GM18873 (cell line): ENCODE measurements at regions not wholly inside any gene's neighbourhood (a gene's known extent, or its start where the extent isn't known, plus 50 kb on each side); places are given as distances from the start of the nearest gene placed in this dataset.

Source experiments
- ATAC-seq: cut with Tn5 transposase; IDR thresholded peaks from one replicate; pipeline ENCODE4 v1.9.1; 2021; ENCODE audit warnings: mild to moderate bottlenecking, moderate library complexity, moderate number of reproducible peaks; ENCODE audit not compliant: unreplicated experiment, low FRiP score

DNA sequence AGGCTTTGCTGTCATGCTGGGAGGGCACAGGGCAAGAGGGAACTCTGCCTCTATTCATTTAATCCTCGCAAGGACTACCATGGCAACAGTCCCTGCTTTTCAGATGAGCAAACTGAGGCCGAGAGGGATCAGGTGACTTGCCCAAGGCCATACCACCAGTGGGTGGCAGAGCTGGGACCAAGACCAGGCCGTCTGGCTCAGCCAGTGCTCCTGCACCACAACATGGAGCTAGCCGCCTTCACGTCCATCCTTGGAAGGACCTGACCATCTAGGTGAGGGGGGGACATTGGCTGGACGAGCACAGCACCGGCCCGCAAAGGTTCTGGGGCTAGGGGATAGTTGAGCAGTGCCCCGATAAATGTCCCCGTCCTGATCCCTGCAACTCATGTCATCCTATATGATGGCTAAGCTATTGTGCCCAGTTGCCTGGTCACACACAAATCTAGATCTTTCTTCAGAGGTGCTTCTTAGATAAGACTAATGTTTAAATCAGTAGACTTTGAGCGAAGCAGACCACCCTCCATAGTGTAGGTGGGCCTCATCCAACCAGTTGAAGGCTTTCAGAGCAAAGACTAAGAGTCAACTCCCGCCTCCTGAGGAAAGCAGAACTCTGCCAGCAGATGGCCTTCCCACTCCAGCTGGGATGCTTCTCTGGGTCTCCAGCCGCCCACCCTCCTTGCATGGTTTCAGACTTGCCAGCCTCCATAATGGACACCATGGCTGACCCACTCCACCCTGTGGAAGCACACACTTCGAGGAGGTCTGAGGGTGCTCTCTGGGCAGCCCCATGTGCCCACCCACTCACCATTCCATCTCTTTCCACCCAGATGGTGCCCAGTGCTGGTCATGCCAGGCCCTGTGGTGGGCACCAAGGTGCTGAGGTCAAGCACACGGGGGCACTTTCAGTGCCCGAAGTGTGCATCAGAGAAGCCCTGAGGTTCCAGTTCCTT, 214.8 kb upstream of the RAB6C start:
- ATAC-seq = no peak

DNA sequence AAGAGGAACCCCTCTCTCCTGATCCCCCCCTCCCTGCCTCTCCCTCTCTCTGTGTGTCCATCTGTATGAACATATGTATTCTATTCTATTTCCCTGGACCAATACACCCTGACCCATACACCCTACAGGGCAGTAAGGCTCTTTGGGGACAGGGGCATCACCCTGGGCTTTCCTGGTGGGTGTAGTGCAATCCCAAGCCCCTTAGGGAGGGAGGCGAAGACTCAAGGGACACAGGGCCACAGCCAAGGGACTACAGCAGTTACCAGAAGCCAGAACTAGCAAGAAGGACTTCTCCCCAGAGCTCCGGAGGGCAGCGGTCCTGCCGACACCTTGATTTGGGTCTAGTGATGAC, 214.2 kb upstream of the RAB6C start:
- ATAC-seq = no peak

DNA sequence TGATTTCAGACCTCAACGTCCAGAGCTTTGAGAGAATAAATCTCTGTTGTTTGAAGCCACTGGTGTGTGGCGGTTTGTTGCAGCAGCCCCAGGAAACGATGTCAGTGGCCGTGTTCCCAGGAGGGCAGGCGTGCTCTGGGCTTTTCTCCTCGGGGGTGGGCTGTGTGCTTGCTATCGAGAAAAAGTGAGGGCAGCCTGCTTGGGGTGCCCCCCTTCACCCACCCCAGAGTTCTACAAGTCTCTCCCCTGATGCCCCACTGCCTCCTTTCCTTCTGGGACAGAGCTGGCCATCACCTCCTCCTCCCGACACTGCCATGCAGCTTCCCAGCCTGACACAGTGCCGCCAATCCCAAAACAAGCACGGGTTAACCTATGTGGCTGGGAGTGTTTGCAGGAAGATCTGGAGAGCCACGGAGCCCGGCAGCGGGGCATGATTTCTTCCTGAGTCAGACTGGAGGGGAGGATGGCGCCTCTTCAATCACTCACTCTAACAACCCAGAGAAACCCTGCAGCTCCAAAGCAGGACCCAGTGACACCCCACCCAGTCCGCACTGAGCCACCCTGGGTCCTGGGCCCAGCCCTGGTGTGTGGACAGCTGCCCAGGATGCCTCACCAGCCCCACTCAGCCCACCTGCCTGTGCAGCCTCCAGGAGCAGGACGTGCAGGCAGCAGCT, 213.7 kb upstream of the RAB6C start:
- ATAC-seq = no peak

DNA sequence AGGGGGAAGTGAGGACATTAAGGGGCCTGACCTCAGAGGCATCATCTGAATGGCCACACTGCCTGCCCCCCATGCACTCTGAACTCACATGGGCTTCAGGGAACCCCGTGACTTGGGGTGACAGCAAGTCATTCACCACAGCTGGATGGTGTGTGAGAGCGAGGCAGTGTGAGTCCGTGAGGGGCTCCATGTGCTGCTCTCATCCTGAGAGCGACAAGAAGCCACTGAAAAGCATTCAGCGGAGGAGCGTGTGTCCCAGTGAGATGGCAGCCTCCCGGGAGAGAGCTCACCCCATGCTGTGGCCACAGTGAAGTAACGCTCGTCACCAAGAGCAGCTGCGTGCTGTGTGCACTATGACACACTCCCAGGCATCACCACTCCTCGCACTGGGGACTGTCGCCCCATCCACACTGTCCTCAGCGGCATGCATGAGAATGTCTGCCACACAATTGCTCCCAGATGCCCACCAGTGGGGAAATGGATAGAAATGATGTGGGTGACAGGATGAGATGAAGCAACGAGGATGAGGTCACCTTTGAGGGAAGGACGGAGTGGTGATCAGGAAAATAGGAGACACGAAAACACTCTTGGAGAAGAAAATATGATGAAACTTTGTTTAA, 213.0 kb upstream of the RAB6C start:
- no peak for ATAC-seq

DNA sequence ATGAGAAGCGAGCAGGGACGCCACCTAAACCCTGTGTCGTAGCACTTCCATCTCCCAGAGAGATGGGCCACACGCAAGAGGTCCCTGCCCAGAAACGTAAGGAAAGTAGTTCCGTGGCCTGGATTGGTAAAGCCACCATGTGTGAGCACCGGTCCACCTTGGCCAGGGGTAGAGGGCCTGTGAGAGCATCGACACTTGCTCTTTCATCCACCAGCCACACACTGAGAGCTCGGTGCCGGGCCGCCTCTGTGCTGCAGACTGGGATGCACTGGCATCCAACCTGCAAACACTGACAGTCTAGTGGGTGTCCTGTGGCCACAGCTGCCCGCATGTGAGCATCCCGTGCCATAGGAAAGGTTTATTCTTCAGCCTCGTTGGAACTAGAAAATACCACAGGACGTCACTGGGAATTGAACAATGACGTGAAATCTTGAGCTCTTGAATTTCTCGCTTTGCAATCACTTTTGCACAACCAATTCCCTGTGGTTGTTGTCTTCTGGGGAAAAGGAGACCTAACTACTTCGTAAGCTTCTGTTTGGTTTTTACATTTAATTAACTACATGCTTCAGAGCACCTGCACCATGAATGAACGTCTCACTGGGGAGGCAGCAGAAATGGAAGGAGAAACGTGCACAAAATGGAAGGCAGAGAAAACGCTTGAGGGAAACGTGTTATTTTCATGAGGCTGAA, 212.0 kb upstream of the RAB6C start:
- no peak for ATAC-seq

DNA sequence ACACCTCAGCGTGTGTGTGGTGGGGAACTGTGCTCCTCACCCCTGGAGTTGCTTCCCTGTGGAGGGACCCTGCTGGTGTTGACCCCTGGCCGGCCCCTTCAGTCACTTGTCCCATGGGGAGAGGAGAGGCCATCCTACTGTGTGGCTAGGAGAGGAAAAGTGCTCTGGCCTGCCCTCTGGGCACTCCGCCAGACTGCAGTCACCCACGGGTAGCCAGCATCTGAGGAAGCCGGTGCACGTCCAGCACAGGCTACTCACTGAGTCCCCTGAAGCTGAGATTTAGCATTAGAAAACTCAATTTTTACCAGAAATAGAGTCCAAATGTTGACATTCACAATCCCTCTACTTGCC, 211.5 kb upstream of the RAB6C start:
- no peak for ATAC-seq

DNA sequence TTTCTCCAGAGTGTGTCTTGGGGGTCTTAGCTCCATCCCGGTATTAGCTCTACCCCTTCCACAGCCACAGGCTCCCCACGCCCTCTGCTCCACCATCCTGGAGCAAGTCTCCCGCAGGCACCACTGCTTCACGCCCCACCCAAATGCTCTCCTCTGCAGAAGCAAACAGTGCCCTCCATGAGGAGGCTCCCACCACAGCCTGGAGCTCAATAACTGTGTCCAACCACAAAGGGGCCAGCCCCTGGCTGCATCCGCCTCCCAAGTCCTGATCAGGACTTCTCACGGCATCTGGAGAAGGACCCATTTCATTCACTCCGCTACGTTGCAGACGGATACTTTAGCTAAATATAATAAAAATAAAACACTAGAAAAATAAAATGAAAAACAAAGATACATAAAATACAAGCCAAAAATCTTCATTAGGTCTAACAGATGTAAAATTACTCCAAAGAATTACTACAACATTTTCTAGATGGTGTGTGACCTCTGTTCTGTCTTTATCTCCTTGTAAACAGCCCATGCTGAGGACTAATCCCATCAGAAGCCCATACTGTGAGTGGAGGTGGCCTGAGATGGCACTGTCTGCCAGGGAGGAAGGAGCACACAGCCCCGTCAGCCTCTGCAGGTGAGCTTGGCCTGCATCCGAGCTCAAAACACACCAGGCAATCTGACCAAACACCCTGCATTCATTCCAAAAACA, 210.8 kb upstream of the RAB6C start:
- ATAC-seq = no peak

DNA sequence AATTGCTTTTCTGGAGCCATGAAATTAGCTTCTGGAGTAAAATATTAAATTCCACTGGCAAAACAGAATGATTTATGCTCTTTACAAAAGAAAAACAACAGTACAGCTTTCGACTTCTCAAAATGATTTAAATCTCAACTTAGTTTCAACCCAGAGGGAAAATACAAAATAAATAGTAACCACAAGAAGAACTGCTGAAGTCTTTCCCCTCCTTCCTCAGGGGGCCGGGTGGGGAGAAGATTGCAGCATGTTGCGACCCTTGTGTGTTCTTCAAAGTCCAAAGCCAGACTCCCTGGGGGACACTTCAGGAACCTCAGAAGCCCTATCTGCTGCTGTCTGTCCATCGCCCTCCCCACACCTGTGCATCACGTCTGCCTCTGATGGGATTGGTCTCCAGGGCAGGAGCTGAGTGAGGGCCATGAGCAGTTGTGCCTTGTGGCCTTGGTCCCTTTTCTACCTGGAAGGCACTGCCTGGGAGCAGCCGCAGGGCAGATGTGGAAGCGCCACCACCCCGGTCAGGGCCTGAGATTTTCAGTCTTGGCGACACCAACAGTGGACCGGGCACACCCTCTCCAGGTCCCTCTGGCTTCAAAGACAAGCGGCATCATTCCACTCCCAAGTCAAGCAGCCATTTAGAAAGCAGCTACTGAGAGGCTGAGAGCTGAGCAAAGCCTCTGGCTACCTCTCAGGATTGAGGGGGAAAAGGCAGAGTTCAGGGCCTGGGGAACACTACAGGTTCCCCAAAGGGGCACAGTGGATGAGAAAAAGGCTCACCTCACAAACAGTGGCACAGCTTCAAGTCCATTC, 210.1 kb upstream of the RAB6C start:
- ATAC-seq = no peak

DNA sequence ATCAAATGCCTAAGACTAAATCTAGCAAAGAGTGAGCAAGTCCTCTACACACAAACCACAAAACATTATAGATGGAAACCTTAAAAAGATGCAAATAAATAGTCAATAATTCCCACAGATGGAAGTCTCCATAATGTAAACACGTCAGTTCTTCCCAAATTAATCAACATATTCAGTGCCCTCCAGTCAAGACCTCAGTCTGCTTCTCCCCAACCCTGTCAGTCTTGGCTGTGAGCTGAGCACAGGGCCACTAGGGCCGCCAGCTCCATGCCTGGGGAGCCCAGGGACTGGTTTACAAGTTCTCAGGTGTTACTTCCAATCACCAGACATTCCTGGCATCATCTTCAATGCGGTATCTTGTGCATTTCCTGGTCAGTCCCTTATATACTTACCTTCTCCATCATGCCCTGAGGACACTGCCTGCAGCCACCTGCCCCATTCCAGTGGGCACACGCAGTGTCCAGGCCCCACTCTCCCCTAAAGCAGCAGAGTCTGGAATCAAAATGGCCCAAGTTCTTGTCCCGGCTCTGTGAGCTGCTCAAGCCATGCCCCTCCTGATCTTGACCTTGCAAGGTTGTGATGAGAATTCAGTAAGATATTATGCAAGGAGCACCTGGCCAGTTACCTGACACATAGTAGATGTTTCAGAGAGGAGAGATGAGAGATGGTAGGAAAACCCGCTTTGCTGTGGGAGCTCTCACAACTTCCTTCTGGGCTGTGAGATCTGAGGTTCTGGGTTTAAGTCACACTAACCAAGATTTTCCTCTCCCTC, 207.9 kb upstream of the RAB6C start:
- no peak for ATAC-seq

DNA sequence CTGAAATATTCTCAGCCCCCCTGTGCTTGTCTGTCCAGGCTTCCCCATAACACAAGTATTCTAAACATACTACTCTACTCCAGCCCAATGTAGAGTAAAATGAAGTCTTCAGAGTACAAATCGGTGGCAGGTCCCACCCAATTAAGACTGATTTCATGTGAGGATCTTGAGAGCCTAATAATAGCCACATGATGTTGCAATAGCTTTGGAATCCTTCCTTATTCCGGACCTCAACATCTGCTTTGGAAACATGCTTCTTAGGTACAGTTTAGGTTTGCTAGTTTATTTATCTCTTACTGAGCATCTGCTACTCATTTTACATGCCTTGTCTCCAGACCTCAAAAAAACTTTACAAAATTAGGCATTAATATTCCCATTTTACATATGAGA, 207.3 kb upstream of the RAB6C start:
- no peak for ATAC-seq

DNA sequence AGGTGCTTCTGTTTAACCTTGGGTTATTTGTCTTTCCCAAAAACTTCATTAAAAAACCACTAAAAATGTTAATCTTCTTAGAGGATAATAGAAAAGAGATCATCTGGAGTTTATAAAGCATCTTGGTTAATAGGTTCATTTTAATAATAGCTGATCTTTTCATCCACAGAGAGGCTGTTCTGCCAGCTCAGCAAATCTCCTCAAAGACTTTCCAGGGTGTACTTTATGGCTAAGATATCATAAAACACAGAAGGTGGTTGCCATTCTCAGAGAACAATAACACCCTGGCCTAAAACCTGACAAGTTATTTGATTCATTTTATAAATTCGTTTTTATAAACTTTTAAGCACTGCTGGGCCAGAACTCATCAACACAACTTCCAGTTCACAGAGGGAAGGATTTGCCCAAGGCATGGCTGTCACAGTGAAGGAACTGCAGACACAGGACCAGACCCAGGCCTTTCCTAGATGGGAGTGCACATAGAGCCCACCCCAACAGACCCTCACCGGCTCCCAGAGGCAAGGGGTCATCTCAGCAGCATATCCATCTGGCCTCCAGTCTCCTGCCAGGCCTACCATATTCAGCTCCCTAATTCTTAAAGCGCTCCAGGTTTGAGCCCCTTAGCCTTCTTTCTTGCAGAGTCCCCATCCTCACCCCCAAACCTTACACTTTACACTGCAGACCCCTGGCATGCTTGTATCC, 203.4 kb upstream of the RAB6C start:
- no peak for ATAC-seq

DNA sequence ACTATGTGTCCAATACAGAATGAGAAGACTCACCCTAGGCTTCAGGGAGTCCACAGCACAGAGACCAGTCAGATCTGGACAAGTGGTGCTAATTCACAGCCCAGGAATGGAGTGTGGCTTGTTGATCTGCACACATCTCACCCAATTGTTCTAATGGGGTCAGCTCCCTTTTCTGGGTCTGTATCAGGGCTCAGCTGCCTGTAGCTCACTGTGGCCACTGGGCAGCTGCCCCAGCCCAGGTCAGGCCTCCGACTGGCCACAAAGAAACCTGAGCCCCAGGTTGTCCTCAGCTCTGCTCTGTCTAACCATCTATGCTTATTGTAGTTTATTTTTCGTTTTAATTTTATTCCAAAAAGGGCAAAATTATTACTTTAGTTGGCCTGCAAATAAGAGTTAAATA, 202.3 kb upstream of the RAB6C start:
- ATAC-seq = no peak

DNA sequence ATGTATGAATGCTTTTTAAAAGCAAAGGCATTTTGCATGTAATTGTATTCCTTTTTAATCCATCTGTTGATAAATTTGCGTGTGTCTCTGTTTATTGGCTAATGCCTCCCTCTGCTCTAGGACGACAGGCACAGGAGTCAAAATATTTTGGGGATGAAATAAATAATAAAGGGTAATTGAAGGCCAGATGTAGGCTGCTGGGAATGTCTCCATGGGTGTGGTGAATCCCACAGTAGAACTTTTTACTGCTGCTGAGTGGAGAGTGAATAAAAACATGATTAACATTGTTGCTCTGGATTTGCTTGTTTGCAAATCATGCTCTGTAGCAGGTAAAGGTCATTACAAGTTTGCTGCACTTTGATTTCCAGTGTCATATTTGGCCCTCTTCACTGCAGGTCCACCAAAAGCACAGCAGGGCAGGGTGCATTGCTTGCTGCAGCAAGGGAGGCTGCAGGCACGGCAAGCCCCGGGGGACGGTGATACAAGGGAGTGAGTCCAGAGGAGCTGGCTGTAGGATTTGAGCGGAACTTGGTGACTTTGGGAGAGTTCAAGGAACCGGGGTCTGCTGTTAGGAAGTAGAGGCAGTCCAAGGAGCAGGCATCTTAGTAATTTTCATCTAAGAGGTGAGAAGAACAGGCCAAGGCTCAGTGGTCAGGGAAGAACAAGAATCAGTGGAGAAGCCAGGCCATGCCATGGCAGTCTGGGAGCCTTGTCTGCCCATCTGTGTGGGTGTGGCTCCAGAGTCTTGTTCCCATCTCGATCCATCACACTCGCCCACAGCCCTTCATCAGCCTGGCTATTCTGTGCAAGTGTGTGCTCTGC, 201.5 kb upstream of the RAB6C start:
- ATAC-seq = no peak

DNA sequence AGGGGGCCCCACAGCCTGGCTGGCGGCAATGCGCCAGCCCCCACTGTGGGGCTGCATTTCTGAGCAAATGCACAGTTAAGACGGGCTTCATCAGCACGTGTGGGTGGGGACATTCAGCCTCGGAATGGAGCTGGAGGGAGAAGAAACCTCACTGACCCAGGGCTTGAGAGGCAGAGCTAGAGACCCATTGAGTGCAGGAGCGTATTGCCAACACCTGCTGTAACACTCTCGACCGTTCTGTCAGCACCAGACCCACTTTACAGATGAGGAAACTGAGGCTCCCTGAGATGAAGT, 200.9 kb upstream of the RAB6C start:
- ATAC-seq = no peak

DNA sequence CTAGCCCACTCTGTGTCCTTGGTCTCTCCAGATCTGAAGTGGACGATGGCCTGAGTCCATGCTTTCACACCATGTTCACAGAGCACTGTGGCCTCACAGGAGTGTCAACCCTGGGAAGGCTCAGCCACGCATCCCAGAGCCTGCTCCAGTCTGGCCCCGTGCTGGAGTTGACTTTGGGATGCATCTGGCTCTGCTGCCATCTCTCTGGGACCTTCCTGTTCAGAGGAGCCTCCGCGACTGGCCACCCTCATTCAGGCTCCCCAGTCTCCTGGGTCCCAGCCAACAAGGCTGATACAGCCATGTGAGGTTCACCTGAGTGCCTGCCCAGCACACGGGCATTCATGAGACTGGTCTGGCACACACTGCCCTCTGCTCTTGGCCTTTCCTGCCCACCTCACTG, 199.7 kb upstream of the RAB6C start:
- no peak for ATAC-seq

DNA sequence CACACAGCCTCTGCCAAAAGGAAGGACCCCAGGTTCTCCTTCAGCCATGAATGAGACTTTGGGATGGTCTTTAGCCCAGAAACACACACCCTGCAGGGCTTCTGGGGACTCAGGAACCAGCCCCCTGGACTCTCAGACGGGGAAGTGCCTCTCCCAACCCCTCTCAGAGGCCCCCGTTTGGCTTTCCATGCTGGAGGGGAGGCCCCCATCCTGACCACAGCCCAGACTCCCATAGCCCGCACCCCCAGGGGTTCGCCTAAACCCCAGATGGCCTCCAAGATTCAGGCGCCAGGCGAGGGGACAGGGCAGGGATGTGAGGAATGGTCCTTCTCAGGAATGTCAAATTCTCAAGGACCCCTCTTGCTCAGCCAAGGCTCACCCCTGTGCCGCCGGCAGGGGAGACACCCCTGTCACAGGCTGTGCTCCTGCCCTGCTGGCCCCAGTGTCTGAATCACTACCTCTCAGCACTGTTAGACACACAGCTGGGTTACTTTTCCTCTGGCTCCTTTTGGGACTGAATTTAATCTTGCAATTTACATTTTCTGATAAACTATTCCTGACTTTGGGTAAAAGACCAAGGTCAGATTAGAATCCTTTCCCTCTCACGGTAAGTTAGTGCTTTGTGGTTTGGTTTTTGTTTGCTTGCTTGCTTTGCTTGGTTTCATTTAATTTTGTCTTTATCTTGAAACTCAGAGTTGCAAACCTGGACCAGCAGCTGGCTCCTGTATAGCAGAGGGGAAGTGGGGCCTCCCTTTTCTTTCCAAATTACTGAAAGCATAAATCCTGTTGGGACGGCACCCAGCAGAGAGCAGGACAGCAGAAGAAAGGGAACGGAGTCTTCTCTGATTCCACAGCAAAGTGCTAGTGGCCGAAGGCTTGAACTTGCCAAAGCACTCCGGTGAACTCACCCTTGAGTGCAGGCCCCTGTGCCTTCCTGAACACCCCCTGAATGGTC, 198.9 kb upstream of the RAB6C start:
- ATAC-seq = no peak
